Activated CD4-positive, alpha-beta T cell treated with anti-CD3 and anti-CD28 coated beads, Interleukin-2, amount 10 ng/mL, durations not matched to agents 7 days and 5 days (primary cell): ENCODE measurements at regions not wholly inside any gene's neighbourhood (a gene's known extent, or its start where the extent isn't known, plus 50 kb on each side); places are given as distances from the start of the nearest gene placed in this dataset.

Experiments
- CTCF ChIA-PET: fragments of 350-600 bp; sonication (Branson Sonifier 250); formaldehyde crosslinking; loops from one replicate; lab custom pipeline; 2021; ENCODE audit warnings: antibody characterized with exemption; lab: Charles Lee
- POLR2A ChIA-PET: fragments of 350-600 bp; sonication (Branson Sonifier 250); formaldehyde crosslinking; loops from one replicate; lab custom pipeline; 2021; ENCODE audit warnings: antibody characterized with exemption; lab: Charles Lee
- DNase-seq: peaks from one replicate; pipeline ENCODE4 v3.0.0-alpha.2; 2020
- H3K27ac Mint-ChIP-seq: one replicate; pipeline ENCODE4 v1.8.0; 2021; ENCODE audit warnings: mild to moderate bottlenecking, moderate library complexity, mixed read lengths
- H3K27me3 Mint-ChIP-seq: one replicate; pipeline ENCODE4 v1.8.0; 2021; ENCODE audit warnings: mixed read lengths
- H3K36me3 Mint-ChIP-seq: one replicate; pipeline ENCODE4 v1.8.0; 2021; ENCODE audit warnings: low read depth, mixed read lengths
- H3K4me1 Mint-ChIP-seq: one replicate; pipeline ENCODE4 v1.8.0; 2021; ENCODE audit warnings: mixed read lengths
- H3K4me3 Mint-ChIP-seq: one replicate; pipeline ENCODE4 v1.8.0; 2021; ENCODE audit warnings: mild to moderate bottlenecking, moderate library complexity, mixed read lengths
- H3K9me3 Mint-ChIP-seq: one replicate; pipeline ENCODE4 v1.8.0; 2021; ENCODE audit warnings: mixed read lengths

DNA sequence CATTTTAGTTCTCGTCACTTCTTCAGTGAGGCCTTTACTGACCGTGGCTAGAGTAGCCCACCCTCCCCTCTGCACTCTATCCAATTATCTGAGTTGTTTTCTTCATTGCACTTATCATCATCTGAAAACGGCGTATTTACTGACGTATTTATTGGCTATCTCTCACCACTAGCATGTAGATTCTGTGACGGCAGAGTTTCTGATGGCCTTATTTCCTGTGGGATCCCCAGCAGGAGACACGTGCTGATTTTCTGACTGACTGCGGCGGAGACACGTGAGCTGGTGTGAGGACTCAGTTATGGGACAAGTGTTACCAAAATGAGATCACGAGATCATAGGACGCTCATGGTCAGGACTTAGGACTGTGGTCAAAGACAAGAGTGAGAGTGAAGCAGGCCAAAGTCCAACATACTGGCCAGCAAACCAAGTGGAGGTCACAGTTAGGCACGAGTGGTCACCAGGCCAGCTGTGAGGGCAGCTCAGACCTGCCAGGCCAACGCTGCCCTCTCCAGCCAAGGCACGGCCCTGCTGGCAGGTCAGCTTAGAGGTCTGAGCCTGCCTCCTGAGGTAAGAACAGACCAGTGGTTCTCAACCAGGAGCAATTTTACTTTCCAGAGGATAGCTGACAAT, 50.6 kb upstream of the BNIP2 start:
- ChIA-PET CTCF (interaction anchor here (1.0 kb wide), 1 partner anchor 20 kb away, joined by 3 read pairs; no protein-coding TSS in a partner anchor), POLR2A (no interaction called here)
- Mint-ChIP-seq H3K4me3 (no peak overlapping the region), H3K27me3 (peaks cover 8% of the 10 kb centered on the region), H3K27ac (no peak overlapping the region), H3K4me1 (no peaks in the 10 kb centered on the region), H3K36me3 (peaks cover 2% of the 10 kb centered on the region), H3K9me3 (peaks cover 6% of the 10 kb centered on the region)
- no peak for DNase-seq
